HFFc6 (cell line): ENCODE measurements at regions not wholly inside any gene's neighbourhood (a gene's known extent, or its start where the extent isn't known, plus 50 kb on each side); places are given as distances from the start of the nearest gene placed in this dataset.

Experiments
- DNase-seq: peaks from one replicate; pipeline ENCODE4 v3.0.0-alpha.2; 2018
- H3K27ac Mint-ChIP-seq: 2 replicates; pipeline ENCODE4 v1.8.0; 2020; ENCODE audit warnings: mild to moderate bottlenecking, mixed read lengths
- H3K27me3 Mint-ChIP-seq: 2 replicates; pipeline ENCODE4 v1.8.0; 2021; ENCODE audit warnings: mild to moderate bottlenecking, moderate library complexity, mixed read lengths; ENCODE audit not compliant: insufficient read depth
- H3K36me3 Mint-ChIP-seq: 2 replicates; pipeline ENCODE4 v1.8.0; 2021; ENCODE audit warnings: low read depth, mixed read lengths
- H3K4me1 Mint-ChIP-seq: 2 replicates; pipeline ENCODE4 v1.8.0; 2020; ENCODE audit warnings: low read depth, mixed read lengths
- H3K4me3 Mint-ChIP-seq: 2 replicates; pipeline ENCODE4 v1.8.0; 2020; ENCODE audit warnings: mild to moderate bottlenecking, moderate library complexity, mixed read lengths
- H3K9me3 Mint-ChIP-seq: 2 replicates; pipeline ENCODE4 v1.8.0; 2020; ENCODE audit warnings: mild to moderate bottlenecking, mixed read lengths
- CTCF ChIP-seq: fragments of 200-600 bp; sonication (generic); IDR thresholded peaks from 2 replicates; pipeline ENCODE4 v1.5.0; 2021; ENCODE audit warnings: antibody characterized with exemption, mild to moderate bottlenecking

GRCh38 chr12:24062642-24063245 is 113.3 kb upstream of the SOX5 start:
- TF ChIP-seq CTCF, result no peak
- DNase-seq, result no peak
- H3K4me1 Mint-ChIP-seq, result no peaks in the 10 kb centered on the region
- no peak overlapping the region for H3K4me3 Mint-ChIP-seq
- no peak overlapping the region for H3K27ac Mint-ChIP-seq
- peaks cover 15% of the 10 kb centered on the region for H3K9me3 Mint-ChIP-seq
- no peaks in the 10 kb centered on the region for H3K27me3 Mint-ChIP-seq
- no peaks in the 10 kb centered on the region for H3K36me3 Mint-ChIP-seq

- no peak overlapping the region for H3K4me3 Mint-ChIP-seq
- H3K36me3 Mint-ChIP-seq, result no peaks in the 10 kb centered on the region
- DNase-seq, result no peak
- no peak overlapping the region for H3K27ac Mint-ChIP-seq
- peaks cover 18% of the 10 kb centered on the region for H3K9me3 Mint-ChIP-seq
- no peaks in the 10 kb centered on the region for H3K4me1 Mint-ChIP-seq
- no peak for TF ChIP-seq CTCF
- H3K27me3 Mint-ChIP-seq, result no peaks in the 10 kb centered on the region
Observed at GRCh38 chr12:24060089-24060488, 110.6 kb upstream of the SOX5 start.

DNA sequence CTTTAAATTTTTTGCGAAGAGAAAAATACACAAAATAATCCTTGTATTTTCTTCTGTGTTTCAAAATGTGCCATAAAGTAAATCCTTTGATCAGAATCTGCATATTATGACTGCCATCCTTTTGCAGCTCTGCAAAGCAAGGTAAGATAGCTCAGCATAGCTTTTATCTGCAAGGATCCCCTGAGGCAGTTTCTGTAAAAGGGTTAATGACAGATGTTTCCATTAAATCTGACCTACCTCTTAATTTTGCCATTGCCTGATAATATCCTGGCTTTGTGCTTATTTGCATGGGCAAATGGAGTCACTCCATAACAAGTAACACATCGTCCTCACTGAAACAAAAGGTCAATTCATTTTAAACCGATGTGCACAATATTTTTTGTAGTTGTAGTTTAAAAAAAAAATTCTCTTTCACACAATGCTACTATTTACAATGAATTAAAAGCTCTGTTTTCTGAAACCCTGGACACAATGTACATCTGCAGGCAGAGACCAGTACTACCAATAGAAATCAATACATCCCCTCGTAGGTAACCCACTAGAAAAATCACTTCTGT is 108.5 kb upstream of the SOX5 start:
- H3K27ac Mint-ChIP-seq, result no peak overlapping the region
- H3K4me3 Mint-ChIP-seq, result no peak overlapping the region
- H3K9me3 Mint-ChIP-seq, result peaks cover 21% of the 10 kb centered on the region; the same call in 1 of the 2 replicates
- 0 out of 2 replicates have a peak, but pooled peaks cover 2% of the 10 kb centered on the region for H3K36me3 Mint-ChIP-seq
- no peaks in the 10 kb centered on the region for H3K27me3 Mint-ChIP-seq
- no peaks in the 10 kb centered on the region for H3K4me1 Mint-ChIP-seq
- DNase-seq, result no peak
- no peak for TF ChIP-seq CTCF

DNA sequence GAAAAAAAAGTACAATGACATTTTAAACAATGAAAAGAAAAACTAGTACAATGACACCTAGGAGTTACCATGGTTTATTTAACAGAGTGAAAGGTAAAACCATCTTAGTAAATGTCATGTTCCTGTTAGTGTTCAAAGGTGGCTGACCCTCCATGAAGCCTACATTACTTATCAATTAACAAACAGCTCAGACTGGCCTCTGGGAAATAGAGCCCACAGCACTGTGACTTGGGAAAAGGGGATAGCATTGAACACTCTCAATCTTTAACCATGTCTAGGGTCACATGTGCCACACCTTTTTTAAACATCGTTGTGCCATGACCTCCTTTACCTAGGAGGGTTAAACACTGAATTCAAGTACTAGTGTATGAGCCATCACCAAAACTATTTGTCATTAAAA is 106.3 kb upstream of the SOX5 start:
- no peaks in the 10 kb centered on the region for H3K27me3 Mint-ChIP-seq
- no peak for TF ChIP-seq CTCF
- H3K4me1 Mint-ChIP-seq, result no peaks in the 10 kb centered on the region
- H3K9me3 Mint-ChIP-seq, result peaks cover 25% of the 10 kb centered on the region; the same call in 1 of the 2 replicates
- H3K27ac Mint-ChIP-seq, result no peak overlapping the region
- DNase-seq, result no peak
- H3K36me3 Mint-ChIP-seq, result 0 out of 2 replicates have a peak, but pooled peaks cover 5% of the 10 kb centered on the region
- H3K4me3 Mint-ChIP-seq, result no peak overlapping the region

DNA sequence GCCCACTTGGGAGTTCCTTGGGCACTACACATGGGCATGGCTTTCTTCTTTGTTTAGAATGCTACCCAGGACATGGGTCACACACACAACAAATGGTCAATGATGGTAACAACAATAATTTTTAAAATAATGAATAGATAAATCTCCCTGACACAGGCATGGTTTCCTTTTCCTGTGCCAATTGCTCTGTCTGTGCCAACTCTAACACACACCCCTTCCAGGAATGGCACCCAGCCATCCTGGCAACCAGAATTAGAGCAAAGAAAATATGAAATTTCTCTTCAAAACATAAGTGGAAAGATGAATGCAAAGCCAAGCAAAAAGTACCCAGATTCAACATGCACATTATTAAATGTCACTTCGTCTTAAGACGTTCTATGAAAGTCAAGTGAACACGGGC is 104.9 kb upstream of the SOX5 start:
- Mint-ChIP-seq H3K4me1 (no peaks in the 10 kb centered on the region), H3K36me3 (0 out of 2 replicates have a peak, but pooled peaks cover 5% of the 10 kb centered on the region), H3K27ac (no peak overlapping the region), H3K9me3 (peaks cover 29% of the 10 kb centered on the region), H3K27me3 (no peaks in the 10 kb centered on the region), H3K4me3 (no peak overlapping the region)
- DNase-seq, result no peak
- no peak for TF ChIP-seq CTCF
